Loucy (cell line): ENCODE measurements at regions not wholly inside any gene's neighbourhood (a gene's known extent, or its start where the extent isn't known, plus 50 kb on each side); places are given as distances from the start of the nearest gene placed in this dataset.

Experiments
- H2AFZ ChIP-seq: fragments of 200-600 bp; sonication (generic); 2 replicates; pipeline ENCODE4 v1.6.0; 2016; ENCODE audit warnings: antibody characterized with exemption, mild to moderate bottlenecking, low read length, moderate library complexity
- H3F3A ChIP-seq: fragments of 200-600 bp; 2 replicates; pipeline ENCODE4 v1.6.0; 2016; ENCODE audit warnings: antibody characterized with exemption, low read depth, mild to moderate bottlenecking
- H3K27me3 ChIP-seq: fragments of 200-600 bp; sonication (generic); 2 replicates; pipeline ENCODE4 v1.6.1; 2014; ENCODE audit warnings: low read length, mild to moderate bottlenecking; ENCODE audit not compliant: insufficient read depth, poor library complexity, severe bottlenecking
- H3K36me3 ChIP-seq: fragments of 200-600 bp; sonication (generic); 2 replicates; pipeline ENCODE4 v1.6.1; 2016; ENCODE audit warnings: low read length; ENCODE audit not compliant: insufficient read depth
- H3K4me1 ChIP-seq: fragments of 200-600 bp; sonication (generic); 2 replicates; pipeline ENCODE4 v1.5.1; 2014; ENCODE audit warnings: low read length, mild to moderate bottlenecking; ENCODE audit not compliant: insufficient read depth, poor library complexity, severe bottlenecking
- H3K4me2 ChIP-seq: fragments of 200-600 bp; sonication (generic); 2 replicates; pipeline ENCODE4 v1.6.0; 2014; ENCODE audit warnings: antibody characterized with exemption, low read length, low read depth, mild to moderate bottlenecking; ENCODE audit not compliant: poor library complexity, severe bottlenecking
- H3K4me3 ChIP-seq: fragments of 200-600 bp; sonication (generic); 2 replicates; pipeline ENCODE4 v1.5.1; 2014; ENCODE audit warnings: low read length, mild to moderate bottlenecking, mixed read lengths; ENCODE audit not compliant: poor library complexity, severe bottlenecking
- H3K79me2 ChIP-seq: fragments of 200-600 bp; sonication (generic); 2 replicates; pipeline ENCODE4 v1.6.1; 2014; ENCODE audit warnings: low read length; ENCODE audit not compliant: insufficient read depth
- H3K9ac ChIP-seq: fragments of 200-600 bp; sonication (generic); 2 replicates; pipeline ENCODE4 v1.6.0; 2014; ENCODE audit warnings: mild to moderate bottlenecking, low read depth, low read length, moderate library complexity; ENCODE audit not compliant: poor library complexity, severe bottlenecking
- H3K9me2 ChIP-seq: fragments of 200-600 bp; sonication (generic); replicated peaks from 2 replicates; pipeline ENCODE4 v1.6.1; 2016; ENCODE audit warnings: low read depth, low read length, mixed read lengths
- H3K9me3 ChIP-seq: fragments of 200-600 bp; sonication (generic); 2 replicates; pipeline ENCODE4 v1.6.1; 2014; ENCODE audit warnings: mild to moderate bottlenecking, antibody characterized with exemption, low read length, low read depth; ENCODE audit not compliant: insufficient read depth
- H4K20me1 ChIP-seq: fragments of 200-600 bp; sonication (generic); 2 replicates; pipeline ENCODE4 v1.6.0; 2014; ENCODE audit warnings: antibody characterized with exemption, low read length, mild to moderate bottlenecking; ENCODE audit not compliant: insufficient read depth, poor library complexity, severe bottlenecking
- CTCF ChIP-seq: fragments of 200-600 bp; sonication (generic); conservative IDR thresholded peaks from 2 replicates; pipeline ENCODE4 v1.5.1; 2014; ENCODE audit warnings: mild to moderate bottlenecking, antibody characterized with exemption, low read length
- EZH2phosphoT487 ChIP-seq: fragments of 200-600 bp; IDR thresholded peaks from 2 replicates; pipeline ENCODE4 v1.6.1; 2018; ENCODE audit warnings: antibody characterized with exemption, mild to moderate bottlenecking, moderate library complexity, borderline replicate concordance

- Histone ChIP-seq H3K4me2 (no peak overlapping the region), H3F3A (no peaks in the 10 kb centered on the region), H3K9me3 (no peaks in the 10 kb centered on the region), H3K27me3 (no peaks in the 10 kb centered on the region), H3K9ac (no peak overlapping the region), H3K9me2 (no peaks in the 10 kb centered on the region), H3K79me2 (no peaks in the 10 kb centered on the region), H4K20me1 (no peaks in the 10 kb centered on the region), H3K4me3 (no peak overlapping the region), H2AFZ (no peak overlapping the region), H3K4me1 (no peaks in the 10 kb centered on the region), H3K36me3 (no peaks in the 10 kb centered on the region)
- TF ChIP-seq CTCF, result no peak
Measured at GRCh38 chr2:136715146-136715545, 50.2 kb upstream of the THSD7B start.

DNA sequence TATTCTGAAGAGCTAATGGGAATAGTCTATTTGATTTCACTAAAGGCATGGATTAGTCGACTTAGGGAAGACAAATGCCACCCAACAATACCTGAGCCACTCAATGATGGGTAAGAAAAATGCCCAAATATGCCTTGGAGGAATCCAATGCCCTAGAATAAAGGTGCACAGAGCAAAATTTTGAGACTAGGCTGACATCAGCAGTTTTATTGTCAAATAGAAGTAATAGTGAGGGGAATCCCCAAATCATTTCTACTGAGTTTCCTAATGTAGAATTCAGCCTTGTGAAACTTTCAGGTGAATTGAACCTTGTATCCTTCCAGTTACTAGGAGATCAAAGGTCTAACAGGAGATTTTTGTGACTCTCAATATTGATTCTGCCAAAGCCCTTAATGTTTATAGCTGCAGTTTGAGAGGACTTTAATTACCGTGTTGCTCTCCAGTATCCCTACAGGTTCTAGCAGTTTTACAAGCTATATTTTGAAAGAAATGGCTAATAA, 50.8 kb upstream of the THSD7B start:
- H3K4me1 ChIP-seq, result no peaks in the 10 kb centered on the region
- no peak overlapping the region for H2AFZ ChIP-seq
- no peak overlapping the region for H3K9ac ChIP-seq
- no peak overlapping the region for H3K4me3 ChIP-seq
- H3K36me3 ChIP-seq, result no peaks in the 10 kb centered on the region
- no peak overlapping the region for H3K4me2 ChIP-seq
- H3K79me2 ChIP-seq, result no peaks in the 10 kb centered on the region
- TF ChIP-seq EZH2phosphoT487 (no peak), CTCF (no peak)
- H4K20me1 ChIP-seq, result no peaks in the 10 kb centered on the region
- H3K9me2 ChIP-seq, result no peaks in the 10 kb centered on the region
- no peaks in the 10 kb centered on the region for H3F3A ChIP-seq
- H3K9me3 ChIP-seq, result no peaks in the 10 kb centered on the region
- no peaks in the 10 kb centered on the region for H3K27me3 ChIP-seq

DNA sequence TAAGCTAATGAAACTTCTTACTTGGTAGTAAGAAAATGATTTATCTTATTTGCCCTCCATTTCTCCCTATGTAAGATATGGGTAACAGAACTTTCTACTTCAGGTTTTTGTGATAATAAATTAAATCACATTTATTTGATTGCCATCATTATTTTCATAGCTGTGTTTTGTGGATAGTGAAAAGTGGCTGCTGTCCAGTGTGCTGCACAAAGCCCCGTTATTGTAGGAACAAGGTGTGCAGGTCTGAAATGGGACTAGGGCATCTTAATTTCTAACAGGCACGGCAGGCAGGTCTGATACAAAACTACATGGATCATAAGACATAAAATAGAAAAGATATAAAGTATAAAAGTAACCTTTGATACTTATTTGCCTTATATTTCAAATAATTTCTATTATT, 51.6 kb upstream of the THSD7B start:
- Histone ChIP-seq H3K9me3 (no peaks in the 10 kb centered on the region), H3K4me3 (no peak overlapping the region), H3K4me2 (no peak overlapping the region)

More for the DNA sequence above, 51.6 kb upstream of the THSD7B start:
- no peaks in the 10 kb centered on the region for H3K36me3 ChIP-seq
- no peaks in the 10 kb centered on the region for H3K79me2 ChIP-seq
- no peaks in the 10 kb centered on the region for H4K20me1 ChIP-seq
- no peaks in the 10 kb centered on the region for H3K27me3 ChIP-seq
- H3F3A ChIP-seq, result no peaks in the 10 kb centered on the region
- TF ChIP-seq EZH2phosphoT487, result no peak
- TF ChIP-seq CTCF, result no peak
- H2AFZ ChIP-seq, result no peak overlapping the region
- no peaks in the 10 kb centered on the region for H3K9me2 ChIP-seq
- H3K4me1 ChIP-seq, result no peaks in the 10 kb centered on the region
- no peak overlapping the region for H3K9ac ChIP-seq
